GM19467 (cell line): ENCODE measurements at regions not wholly inside any gene's neighbourhood (a gene's known extent, or its start where the extent isn't known, plus 50 kb on each side); places are given as distances from the start of the nearest gene placed in this dataset.
A peak's percentile ranks its signal among the peaks of the same experiment; 100 is the strongest.

ENCODE experiments used
- ATAC-seq: cut with Tn5 transposase; IDR thresholded peaks from one replicate; pipeline ENCODE4 v1.9.1; 2021; ENCODE audit warnings: mild to moderate bottlenecking, moderate library complexity; ENCODE audit not compliant: unreplicated experiment

- ATAC-seq: no peak
Measured at GRCh38 chr2:194253528-194254259, 1403.3 kb upstream of the SLC39A10 start.

- no peak for ATAC-seq
Measured at GRCh38 chr2:194252127-194252526, 1404.9 kb upstream of the SLC39A10 start.

GRCh38 chr2:194232600-194232999 lies 1424.4 kb upstream of the SLC39A10 start:
- ATAC-seq: no peak

- no peak for ATAC-seq
Measured at GRCh38 chr2:194223218-194223617, 1433.8 kb upstream of the SLC39A10 start.

GRCh38 chr2:194214192-194214591 lies 1442.8 kb upstream of the SLC39A10 start:
- ATAC-seq: no peak

GRCh38 chr2:194205568-194206227 lies 1451.3 kb upstream of the SLC39A10 start:
- ATAC-seq: no peak

GRCh38 chr2:194203898-194204297 lies 1453.1 kb upstream of the SLC39A10 start:
- ATAC-seq: no peak

- ATAC-seq: no peak
Measured at GRCh38 chr2:194182888-194183287, 1474.1 kb upstream of the SLC39A10 start.

- no peak for ATAC-seq
Measured at GRCh38 chr2:194176134-194176533, 1480.9 kb upstream of the SLC39A10 start.

- peak; percentile 90 for ATAC-seq
Measured at GRCh38 chr2:194166818-194167217, 1490.2 kb upstream of the SLC39A10 start.

GRCh38 chr2:194155431-194155830 lies 1501.6 kb upstream of the SLC39A10 start:
- no peak for ATAC-seq

GRCh38 chr2:194151231-194151630 lies 1505.8 kb upstream of the SLC39A10 start:
- ATAC-seq: no peak

- no peak for ATAC-seq
Measured at GRCh38 chr2:194135463-194135862, 1521.6 kb upstream of the SLC39A10 start.

- no peak for ATAC-seq
Measured at GRCh38 chr2:194128810-194129209, 1528.2 kb upstream of the SLC39A10 start.

GRCh38 chr2:194126418-194126817 lies 1530.6 kb upstream of the SLC39A10 start:
- ATAC-seq: no peak

- ATAC-seq: no peak
Measured at GRCh38 chr2:194116861-194117260, 1540.2 kb upstream of the SLC39A10 start.

- no peak for ATAC-seq
Measured at GRCh38 chr2:194105358-194105757, 1551.7 kb upstream of the SLC39A10 start.

GRCh38 chr2:194104687-194105086 lies 1552.3 kb upstream of the SLC39A10 start:
- peak; percentile 97 for ATAC-seq

GRCh38 chr2:194103941-194104659 lies 1552.9 kb upstream of the SLC39A10 start:
- ATAC-seq: peak; percentile 15

GRCh38 chr2:194102546-194102945 lies 1554.5 kb upstream of the SLC39A10 start:
- ATAC-seq: no peak

GRCh38 chr2:194100201-194100600 lies 1556.8 kb upstream of the SLC39A10 start:
- no peak for ATAC-seq

GRCh38 chr2:194096402-194096801 lies 1560.6 kb upstream of the SLC39A10 start:
- peak; percentile 37 for ATAC-seq
